ENCODE measurements at regions not wholly inside any gene's neighbourhood (a gene's known extent, or its start where the extent isn't known, plus 50 kb on each side); places are given as distances from the start of the nearest gene placed in this dataset.

GRCh38 chr10:71060476-71061426, 151.6 kb upstream of the UNC5B start:
- no peak for DNase-seq
- Histone ChIP-seq H3K27me3 (ENCODE audit: insufficient read depth) (no peaks in the 10 kb centered on the region), H3K4me1 (ENCODE audit: control insufficient read depth in 1 of 2, insufficient read depth in 2 of 2, low read depth in 1 of 2, low read length in 1 of 2) (peaks cover 0 to 3% of the 10 kb centered on the region in 2 experiments; a peak in 1 of 4 replicates), H2AFZ (ENCODE audit: low read depth) (no peak overlapping the region), H3K9me2 (no peaks in the 10 kb centered on the region), H3K9me3 (no peaks in the 10 kb centered on the region), H3K4me3 (ENCODE audit: low read depth in 2 of 2, low read length in 1 of 2) (no peak overlapping the region), H3K27ac (ENCODE audit: low read depth in 2 of 2, low read length in 1 of 2) (no peak overlapping the region), H3K9ac (no peak overlapping the region), H3F3A (replicated peaks; ENCODE audit: insufficient read depth) (no peaks in the 10 kb centered on the region), H3K4me2 (no peak overlapping the region), H3K36me3 (replicated peaks in 1 of 2; ENCODE audit: control insufficient read depth in 1 of 2, insufficient read depth in 2 of 2, low read length in 1 of 2) (no peaks in the 10 kb centered on the region), H4K20me1 (ENCODE audit: insufficient read depth) (no peaks in the 10 kb centered on the region), H3K79me2 (ENCODE audit: insufficient read depth) (no peaks in the 10 kb centered on the region)
- POLR2A ChIA-PET = no interaction called here
- WGBS (ENCODE audit: low lambda C conversion rate) = 53% methylated on average over 12 of the region's 12 CpGs
- CTCF ChIA-PET = interaction anchor here (0.8 to 2.2 kb wide), 9 partner anchors 9 to 224 kb away, joined by 3 to 10 read pairs (median 4); no protein-coding TSS in a partner anchor
- TF ChIP-seq TAF1 (IDR thresholded peaks at IDR 0.05; ENCODE audit: borderline replicate concordance, low read depth, low read length) (no peak), RAD21 (IDR thresholded peaks at IDR 0.05; ENCODE audit: low read length) (no peak), GATA2 (CRISPR knock-in tag; IDR thresholded peaks at IDR 0.05) (no peak), CHD2 (IDR thresholded peaks at IDR 0.05; ENCODE audit: low read length, partially characterized antibody) (no peak), FOXJ3 (CRISPR knock-in tag; IDR thresholded peaks at IDR 0.05) (no peak), NRF1 (IDR thresholded peaks at IDR 0.05; ENCODE audit: low read depth, low read length) (no peak), RFX5 (IDR thresholded peaks at IDR 0.05; ENCODE audit: low read length) (no peak), RCOR1 (IDR thresholded peaks at IDR 0.05; ENCODE audit: low read length) (no peak)

- WGBS (ENCODE audit: low lambda C conversion rate) = 69% methylated on average over 5 of the region's 8 CpGs
- CTCF ChIA-PET = interaction anchor here (0.8 to 2.2 kb wide), 8 partner anchors 8 to 223 kb away, joined by 3 to 10 read pairs (median 4); no protein-coding TSS in a partner anchor
- TF ChIP-seq SMC3 (IDR thresholded peaks at IDR 0.05; ENCODE audit: low read depth, low read length) (no peak), FOXJ3 (CRISPR knock-in tag; IDR thresholded peaks at IDR 0.05) (no peak), NFIC (IDR thresholded peaks at IDR 0.05; ENCODE audit: borderline replicate concordance) (no peak), EP300 (IDR thresholded peaks at IDR 0.05; ENCODE audit: borderline replicate concordance in 1 of 2, low read depth in 1 of 2, low read length in 1 of 2) (no peak), TCF12 (IDR thresholded peaks at IDR 0.05) (no peak), JUND (IDR thresholded peaks at IDR 0.05) (no peak), FOXM1 (IDR thresholded peaks at IDR 0.05; ENCODE audit: low read depth) (no peak), GABPA (IDR thresholded peaks at IDR 0.05; ENCODE audit: low read depth) (no peak)
- TF ChIP-seq, protein P1, sequence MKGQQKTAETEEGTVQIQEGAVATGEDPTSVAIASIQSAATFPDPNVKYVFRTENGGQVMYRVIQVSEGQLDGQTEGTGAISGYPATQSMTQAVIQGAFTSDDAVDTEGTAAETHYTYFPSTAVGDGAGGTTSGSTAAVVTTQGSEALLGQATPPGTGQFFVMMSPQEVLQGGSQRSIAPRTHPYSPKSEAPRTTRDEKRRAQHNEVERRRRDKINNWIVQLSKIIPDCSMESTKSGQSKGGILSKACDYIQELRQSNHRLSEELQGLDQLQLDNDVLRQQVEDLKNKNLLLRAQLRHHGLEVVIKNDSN (IDR thresholded peaks at IDR 0.05; ENCODE audit: borderline replicate concordance, low read depth) = no peak
Measured at GRCh38 chr10:71061472-71061871, 150.9 kb upstream of the UNC5B start.

More at GRCh38 chr10:71061472-71061871, 150.9 kb upstream of the UNC5B start:
- no peak overlapping the region for H2AFZ ChIP-seq (ENCODE audit: low read depth)
- H3K27me3 ChIP-seq (ENCODE audit: insufficient read depth) = no peaks in the 10 kb centered on the region
- no peaks in the 10 kb centered on the region for H4K20me1 ChIP-seq (ENCODE audit: insufficient read depth)
- no peaks in the 10 kb centered on the region for H3F3A ChIP-seq (replicated peaks; ENCODE audit: insufficient read depth)
- H3K9me3 ChIP-seq = no peaks in the 10 kb centered on the region
- H3K4me3 ChIP-seq (ENCODE audit: low read depth in 2 of 2, low read length in 1 of 2) = no peak overlapping the region
- POLR2A ChIA-PET = no interaction called here
- no peak overlapping the region for H3K4me2 ChIP-seq
- no peak for DNase-seq
- H3K27ac ChIP-seq (ENCODE audit: low read depth in 2 of 2, low read length in 1 of 2) = no peak overlapping the region
- H3K9me2 ChIP-seq = no peaks in the 10 kb centered on the region
- H3K36me3 ChIP-seq (replicated peaks in 1 of 2; ENCODE audit: control insufficient read depth in 1 of 2, insufficient read depth in 2 of 2, low read length in 1 of 2) = no peaks in the 10 kb centered on the region
- no peaks in the 10 kb centered on the region for H3K79me2 ChIP-seq (ENCODE audit: insufficient read depth)
- H3K9ac ChIP-seq = no peak overlapping the region
- peaks cover 0 to 4% of the 10 kb centered on the region in 2 experiments; a peak in 1 of 4 replicates for H3K4me1 ChIP-seq (ENCODE audit: control insufficient read depth in 1 of 2, insufficient read depth in 2 of 2, low read depth in 1 of 2, low read length in 1 of 2)
